Lower leg skin (tissue), 3 donors: ENCODE measurements at regions not wholly inside any gene's neighbourhood (a gene's known extent, or its start where the extent isn't known, plus 50 kb on each side); places are given as distances from the start of the nearest gene placed in this dataset.

Source experiments
- POLR2A ChIP-seq, 2 donors: fragments of 450-650 bp; IDR thresholded peaks; one replicate each; pipeline ENCODE4 v1.6.1; 2016 to 2017; ENCODE audit warnings: antibody characterized with exemption in 2 of 2, mild to moderate bottlenecking in 1 of 2, moderate library complexity in 1 of 2
- TF ChIP-seq, protein P1 (sequence below), 3 donors: fragments of 450-650 bp; IDR thresholded peaks; one replicate each; pipeline ENCODE4 v1.5.1; 2016; ENCODE audit warnings: antibody characterized with exemption in 3 of 3, mild to moderate bottlenecking in 3 of 3, moderate library complexity in 2 of 3

DNA sequence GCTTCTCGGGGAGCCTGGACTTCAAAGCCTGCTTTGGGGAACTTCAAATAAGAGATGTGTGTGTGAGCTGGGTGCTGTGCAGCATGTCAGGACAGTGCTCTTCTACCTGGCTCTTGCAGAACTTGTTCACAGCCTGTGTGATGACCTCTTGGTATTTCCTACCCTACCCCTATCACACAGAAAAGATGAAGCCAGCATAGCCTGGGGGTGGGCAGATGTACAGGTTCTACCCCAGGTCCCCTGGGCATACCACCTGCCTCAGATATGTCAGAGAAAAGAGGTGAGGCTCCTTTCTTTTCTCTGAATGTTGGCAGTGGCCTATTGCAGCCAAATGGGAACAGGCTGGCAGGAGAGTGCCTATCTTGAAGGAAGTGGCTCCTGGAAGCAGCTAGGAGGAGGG, 111.7 kb upstream of the ALG10B start:
- TF ChIP-seq, protein P1, sequence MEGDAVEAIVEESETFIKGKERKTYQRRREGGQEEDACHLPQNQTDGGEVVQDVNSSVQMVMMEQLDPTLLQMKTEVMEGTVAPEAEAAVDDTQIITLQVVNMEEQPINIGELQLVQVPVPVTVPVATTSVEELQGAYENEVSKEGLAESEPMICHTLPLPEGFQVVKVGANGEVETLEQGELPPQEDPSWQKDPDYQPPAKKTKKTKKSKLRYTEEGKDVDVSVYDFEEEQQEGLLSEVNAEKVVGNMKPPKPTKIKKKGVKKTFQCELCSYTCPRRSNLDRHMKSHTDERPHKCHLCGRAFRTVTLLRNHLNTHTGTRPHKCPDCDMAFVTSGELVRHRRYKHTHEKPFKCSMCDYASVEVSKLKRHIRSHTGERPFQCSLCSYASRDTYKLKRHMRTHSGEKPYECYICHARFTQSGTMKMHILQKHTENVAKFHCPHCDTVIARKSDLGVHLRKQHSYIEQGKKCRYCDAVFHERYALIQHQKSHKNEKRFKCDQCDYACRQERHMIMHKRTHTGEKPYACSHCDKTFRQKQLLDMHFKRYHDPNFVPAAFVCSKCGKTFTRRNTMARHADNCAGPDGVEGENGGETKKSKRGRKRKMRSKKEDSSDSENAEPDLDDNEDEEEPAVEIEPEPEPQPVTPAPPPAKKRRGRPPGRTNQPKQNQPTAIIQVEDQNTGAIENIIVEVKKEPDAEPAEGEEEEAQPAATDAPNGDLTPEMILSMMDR (IDR thresholded peaks at IDR 0.05): no peak
- no peak for TF ChIP-seq POLR2A (IDR thresholded peaks at IDR 0.05)
